ENCODE measurements at regions not wholly inside any gene's neighbourhood (a gene's known extent, or its start where the extent isn't known, plus 50 kb on each side); places are given as distances from the start of the nearest gene placed in this dataset.
A peak's percentile ranks its signal among the peaks of the same experiment; 100 is the strongest.
"Not testable (repeated sequence)": the region's sequence is repeated elsewhere in the genome, so short reads cannot be mapped to it uniquely, and the experiment has no call there.

GRCh38 chr12:72168851-72169250, 103.3 kb upstream of the TRHDE start:
- DNase-seq: no peak

DNA sequence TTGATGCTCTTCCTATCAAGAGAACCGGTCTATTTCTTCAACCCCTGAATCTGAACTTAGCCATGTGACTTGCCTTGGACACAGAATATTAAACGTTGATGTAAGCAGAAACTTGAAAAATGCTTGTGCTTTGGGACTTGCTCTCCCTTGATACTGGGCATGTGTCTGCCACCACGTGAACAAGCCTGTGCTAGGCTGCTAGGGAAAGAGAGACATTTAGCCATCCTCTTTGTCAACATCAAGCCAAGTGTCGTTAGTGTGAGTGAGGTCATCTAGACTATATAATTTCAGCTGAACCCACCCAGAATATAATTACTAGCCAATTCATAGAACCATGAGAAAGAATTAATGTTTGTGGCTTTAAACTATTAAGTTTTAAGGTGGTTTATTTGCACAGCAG, 98.2 kb upstream of the TRHDE start:
- DNase-seq: no peak

- no peak for DNase-seq
Measured at GRCh38 chr12:72178244-72178643, 93.9 kb upstream of the TRHDE start.

DNA sequence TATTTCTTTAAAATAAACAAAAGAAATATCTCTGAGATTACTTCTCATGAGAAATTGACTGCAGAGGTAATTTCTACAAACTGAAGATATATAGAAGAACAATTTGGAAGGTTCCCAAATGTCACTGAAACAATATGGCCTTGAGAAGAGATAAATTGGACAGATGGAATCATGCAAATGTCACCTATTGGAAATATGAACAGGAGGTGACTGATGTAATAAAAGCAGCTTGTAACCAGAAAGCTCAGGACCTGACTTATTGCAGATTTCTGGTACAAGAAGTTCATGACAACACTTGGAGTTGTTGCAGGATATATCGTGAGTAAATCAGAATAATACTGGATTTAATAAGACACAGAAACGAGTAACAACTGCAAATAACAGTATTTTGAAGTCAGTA, 93.3 kb upstream of the TRHDE start:
- no peak for DNase-seq

DNA sequence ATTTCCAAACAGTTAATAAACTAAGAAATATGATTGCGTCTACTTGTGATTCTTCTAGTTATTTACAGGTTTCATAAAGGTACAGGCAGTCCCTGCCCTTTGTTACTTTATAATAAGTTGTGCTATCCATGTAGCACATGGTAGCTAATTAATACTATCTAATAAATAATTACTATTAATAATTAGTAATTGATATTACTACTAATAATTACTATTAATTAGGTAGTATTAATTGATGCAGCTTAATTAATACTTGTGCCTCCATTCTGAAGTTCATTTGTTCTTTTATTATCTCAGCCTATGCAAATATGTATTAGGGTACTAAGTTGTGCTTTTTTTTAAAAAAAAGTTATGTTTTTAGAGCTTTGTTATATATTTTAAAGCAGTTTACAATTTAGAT, 92.3 kb upstream of the TRHDE start:
- no peak for DNase-seq

GRCh38 chr12:72184971-72185533, 87.1 kb upstream of the TRHDE start:
- not testable (repeated sequence) for DNase-seq

GRCh38 chr12:72189266-72189665, 82.9 kb upstream of the TRHDE start:
- no peak for DNase-seq

DNA sequence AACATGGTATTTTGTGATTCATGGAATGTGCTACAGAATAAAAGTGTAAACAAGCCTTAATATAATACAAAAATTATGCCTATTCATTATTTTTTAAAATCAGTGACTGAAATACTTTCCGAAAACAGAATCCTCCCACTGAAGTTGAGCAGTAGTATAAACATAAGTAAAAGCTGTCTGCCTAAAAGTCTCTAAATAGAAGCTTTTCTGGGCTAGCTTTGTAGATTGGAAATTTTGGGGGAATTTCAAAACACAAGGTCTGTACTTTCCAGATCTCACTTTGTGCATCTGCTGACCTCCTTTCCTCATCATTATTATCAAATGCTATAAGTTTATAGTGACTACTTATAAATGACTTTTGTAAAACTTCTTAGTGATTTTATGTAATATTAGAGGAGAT, 80.4 kb upstream of the TRHDE start:
- DNase-seq: no peak

DNA sequence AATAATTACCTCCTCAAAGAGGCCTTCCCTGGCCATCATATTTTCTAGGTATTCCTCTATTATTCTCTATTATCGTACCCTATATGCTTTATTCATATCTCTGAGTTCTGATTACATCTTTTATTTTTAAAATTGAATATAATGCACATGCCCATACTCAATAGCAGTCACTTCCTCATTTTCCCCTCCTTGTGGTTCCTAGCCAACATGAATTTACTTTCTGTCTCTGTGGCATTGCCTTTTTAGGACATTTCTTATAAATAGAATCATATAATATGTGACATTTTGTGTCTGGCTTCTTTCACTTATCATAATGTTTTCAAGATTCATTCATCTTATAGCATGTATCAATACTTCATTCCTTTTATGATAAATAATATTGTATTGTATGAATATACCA, 74.4 kb upstream of the TRHDE start:
- DNase-seq: peak; percentile 82 to 84

DNA sequence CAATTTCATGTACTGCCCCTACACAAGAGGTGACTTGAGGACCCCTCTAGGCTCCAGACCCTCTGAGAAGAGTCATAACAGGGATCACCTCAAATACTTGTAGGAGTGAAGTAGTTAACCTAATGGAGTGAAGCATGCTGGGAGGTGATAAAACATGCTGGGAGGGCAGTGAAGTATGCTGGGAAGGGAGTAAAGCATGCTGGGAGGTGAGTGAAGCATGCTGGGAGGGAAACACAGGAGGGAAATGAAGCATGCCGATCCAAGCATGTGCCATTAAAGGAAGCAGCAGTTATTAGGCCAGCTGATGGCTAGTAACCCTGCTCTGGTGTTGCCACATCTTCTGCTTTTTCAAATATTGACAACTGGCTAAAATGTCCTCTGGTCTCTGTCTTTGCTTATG, 70.7 kb upstream of the TRHDE start:
- no peak for DNase-seq

- DNase-seq: no peak
Measured at GRCh38 chr12:72203764-72204335, 68.3 kb upstream of the TRHDE start.

DNA sequence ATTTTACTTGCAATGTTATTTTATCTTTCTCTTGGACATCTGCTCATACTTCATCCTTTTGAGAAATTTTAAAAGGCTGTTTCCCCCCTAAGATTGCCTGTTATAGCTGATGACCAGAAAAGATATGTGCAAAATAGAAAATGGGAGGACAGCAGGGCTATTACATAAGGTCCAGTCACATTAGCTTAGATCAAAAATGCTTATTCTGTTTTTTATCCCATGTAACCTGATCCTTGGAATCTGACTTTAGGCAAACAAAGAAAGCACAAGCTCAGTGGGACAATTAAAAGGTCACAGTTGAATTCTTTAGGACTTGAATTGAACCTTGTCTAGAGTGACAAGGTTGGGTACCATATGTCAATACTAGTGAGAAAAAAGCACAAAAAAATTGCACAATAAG, 65.1 kb upstream of the TRHDE start:
- DNase-seq: no peak

DNA sequence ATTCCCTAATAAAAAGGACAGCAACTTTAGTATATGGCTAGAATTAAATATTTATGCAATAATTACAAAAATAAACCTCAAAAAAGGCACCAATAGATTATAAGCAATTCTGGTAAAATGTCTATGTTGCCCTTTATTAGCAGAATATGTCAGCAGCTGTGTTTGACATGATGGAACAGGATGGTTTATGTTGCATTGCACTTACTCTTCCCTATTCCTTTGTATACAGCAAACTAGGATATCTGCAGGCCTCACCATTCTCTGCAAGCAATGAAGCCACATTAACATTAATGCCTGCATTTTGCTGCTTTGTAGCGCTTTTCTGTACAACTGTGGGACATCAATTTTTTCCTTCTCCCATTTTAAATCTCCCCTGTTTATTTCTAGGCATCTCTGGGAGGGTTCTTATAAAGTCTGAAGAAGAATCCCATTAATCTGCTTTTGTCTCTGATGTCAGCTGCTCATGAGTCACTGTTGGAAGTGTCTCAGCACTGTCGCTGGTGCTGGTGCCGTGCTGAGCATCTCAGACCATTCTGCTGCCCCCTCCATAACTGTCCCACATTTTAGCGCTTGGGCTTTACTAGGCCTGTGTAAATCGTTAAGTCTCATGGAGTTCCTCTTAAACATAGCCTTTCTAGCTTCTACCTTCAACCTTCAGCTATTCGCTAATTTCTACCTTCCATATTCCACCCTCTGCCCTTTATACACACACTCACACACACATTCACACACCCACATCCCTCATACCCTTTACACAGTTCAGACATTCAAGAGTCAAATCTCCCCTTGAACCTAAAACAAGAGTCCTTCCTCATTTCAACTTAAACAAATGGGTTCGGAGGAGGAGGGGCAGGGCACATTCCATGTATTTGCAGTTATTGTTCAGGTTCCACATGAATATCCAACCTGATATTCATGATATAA, 64.4 kb upstream of the TRHDE start:
- DNase-seq: no peak

DNA sequence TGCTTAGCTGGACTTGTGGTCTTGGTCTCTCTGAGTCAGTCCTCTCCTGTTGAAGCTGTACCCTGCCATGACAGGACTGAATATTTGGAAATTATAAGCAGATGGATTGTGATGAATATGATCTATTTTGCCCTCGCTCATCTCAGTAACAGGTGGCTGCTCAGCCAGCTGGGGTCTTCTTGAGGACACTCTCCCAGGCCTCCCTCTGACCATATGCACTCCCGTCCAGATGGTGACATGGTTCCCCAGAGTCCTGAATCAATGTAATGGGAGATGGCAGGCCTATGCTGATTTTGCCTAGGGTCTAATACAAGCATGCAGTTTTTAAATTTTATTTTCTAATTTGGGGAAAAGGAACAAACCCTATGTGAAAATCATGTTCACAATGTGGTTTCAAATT, 63.1 kb upstream of the TRHDE start:
- no peak for DNase-seq

DNA sequence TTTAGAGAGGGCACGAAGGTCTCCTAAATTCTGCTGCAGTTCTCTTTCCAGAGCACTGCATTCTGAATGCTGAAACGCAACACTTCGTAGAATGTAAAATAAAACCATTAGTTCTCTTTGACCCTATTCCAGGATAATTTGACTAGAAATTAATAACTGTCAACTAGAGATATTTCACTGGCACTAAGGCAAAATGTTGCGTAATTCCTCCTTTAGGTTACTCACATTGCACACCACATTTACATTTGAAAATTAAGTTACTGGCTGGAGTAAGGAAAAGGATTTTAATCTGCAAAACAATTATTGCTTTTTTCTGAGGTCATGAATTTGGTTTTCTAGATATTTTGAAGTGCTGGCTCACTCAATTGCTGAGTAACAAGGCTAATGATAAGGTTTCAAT, 58.0 kb upstream of the TRHDE start:
- no peak for DNase-seq

DNA sequence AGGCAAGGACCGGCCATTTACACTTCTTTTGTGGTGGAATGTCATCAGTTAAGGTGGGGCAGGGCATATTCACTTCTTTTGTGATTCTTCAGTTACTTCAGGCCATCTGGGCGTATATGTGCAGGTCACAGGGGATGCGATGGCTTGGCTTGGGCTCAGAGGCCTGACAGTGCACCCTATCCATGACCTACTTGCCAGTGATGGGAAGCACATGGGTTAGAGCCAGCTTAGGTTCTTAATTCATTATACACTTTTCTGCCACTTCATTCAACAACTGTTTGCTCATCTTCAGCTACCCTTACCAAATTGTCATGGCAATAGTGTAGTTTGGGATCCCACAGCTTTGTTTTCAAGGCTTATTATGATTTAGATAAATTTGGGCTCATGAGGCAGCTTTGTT, 56.9 kb upstream of the TRHDE start:
- DNase-seq: not testable (repeated sequence)

DNA sequence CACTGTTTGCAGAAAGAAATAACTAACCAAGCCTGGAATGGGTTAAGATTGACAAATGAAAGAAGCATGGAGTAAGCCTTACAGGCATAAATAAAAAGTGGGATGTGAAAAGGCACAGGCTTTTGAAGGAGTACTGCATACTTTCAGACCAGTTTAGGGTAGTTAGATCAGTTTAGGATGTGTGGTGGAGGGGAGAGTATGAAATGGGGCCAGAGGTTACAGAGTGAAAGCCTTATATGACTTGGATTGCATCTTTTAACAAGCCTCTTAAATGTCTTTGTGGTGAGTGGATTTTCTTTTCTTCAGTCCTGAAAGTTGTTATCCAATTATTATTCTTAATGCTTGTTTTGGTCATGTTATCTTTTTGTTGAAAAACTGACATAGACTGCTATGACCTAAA, 52.2 kb upstream of the TRHDE start:
- no peak for DNase-seq
